ENCODE measurements at regions not wholly inside any gene's neighbourhood (a gene's known extent, or its start where the extent isn't known, plus 50 kb on each side); places are given as distances from the start of the nearest gene placed in this dataset.

DNA sequence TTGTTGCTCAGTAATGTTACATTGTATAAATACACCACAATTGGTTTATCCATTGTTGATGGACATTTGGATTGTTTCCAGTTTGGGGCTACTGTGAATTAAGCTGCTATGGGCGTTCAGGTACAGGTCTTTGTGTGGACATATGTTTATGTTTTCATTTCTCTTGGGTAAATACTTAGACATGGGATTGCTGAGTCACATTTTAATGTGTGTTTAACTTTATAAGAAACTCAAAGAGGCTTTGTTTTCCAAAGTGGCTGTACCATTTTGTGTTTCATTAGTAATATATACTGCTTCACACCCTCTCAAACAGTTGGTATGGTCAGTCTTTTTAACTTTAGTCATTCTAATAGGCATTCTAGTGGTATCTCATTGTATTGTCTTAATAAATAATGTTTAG, 225.0 kb downstream of the SPTSSA start:
- no peak for DNase-seq

DNA sequence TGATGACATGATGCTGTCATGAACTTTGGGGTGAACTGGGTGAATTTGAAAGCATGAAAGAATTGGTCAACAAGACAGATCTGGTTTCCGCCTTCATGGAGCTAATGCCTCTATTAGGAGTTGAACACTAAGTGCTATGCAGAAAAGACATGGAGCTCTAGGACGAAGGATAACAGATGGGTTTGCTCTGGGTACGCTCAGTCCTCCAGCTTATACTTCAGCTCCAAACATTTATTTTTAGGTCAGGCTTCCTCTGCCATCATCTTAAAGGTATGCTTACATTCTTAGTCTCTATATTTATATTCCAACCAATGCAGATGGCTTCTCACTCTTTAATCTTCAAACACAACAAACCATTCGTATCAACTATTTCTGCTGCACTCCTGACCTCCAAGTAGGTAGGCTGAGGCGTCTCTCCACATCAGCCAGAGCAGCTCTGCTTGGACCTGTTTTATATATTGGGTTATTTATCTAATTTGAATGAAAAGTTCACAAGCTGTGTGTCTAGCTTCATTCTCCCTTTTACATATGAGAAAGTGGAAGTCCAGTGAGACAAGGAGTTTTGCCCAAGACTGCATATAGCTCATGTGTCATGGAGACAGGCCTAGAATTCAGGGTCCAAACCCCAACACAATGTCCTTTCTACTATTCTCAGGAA, 226.3 kb downstream of the SPTSSA start:
- no peak for DNase-seq

DNA sequence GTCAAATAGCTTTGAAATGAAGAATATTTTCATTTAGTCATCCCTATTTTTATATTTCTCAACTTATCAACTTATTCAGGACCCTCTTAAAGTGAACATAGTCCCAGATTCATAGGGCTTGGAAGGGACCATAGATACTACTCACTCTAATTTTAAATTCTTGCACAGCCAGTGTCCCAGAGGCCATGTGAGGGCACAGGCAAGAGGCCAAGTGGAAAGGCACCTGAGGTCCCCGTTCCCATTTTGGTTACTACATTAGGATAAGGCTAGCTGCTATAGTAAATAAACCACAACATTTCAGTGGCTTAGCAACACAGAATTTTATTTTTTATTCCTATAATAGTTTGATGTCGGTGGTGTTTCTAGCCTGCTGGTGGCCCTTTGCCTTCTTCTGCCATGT, 227.8 kb downstream of the SPTSSA start:
- DNase-seq, result no peak

DNA sequence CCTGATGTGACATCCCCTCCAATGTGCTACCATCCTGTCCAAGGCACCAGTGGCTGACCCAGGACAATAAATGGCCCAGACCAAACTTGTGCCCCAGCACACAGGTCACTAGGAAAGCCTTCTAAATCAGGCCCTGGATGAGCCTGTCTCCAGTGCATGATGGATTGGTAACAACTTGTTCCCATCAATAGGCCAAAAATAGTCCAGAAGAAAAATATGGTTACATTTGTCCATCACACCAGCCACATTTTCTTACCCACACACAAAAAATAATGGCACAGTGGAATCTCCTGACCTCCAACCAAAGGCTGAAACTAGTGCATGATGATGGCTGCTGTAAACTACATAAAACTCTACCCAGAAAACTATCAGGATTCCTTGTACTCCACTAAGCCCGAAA, 228.4 kb downstream of the SPTSSA start:
- no peak for DNase-seq

DNA sequence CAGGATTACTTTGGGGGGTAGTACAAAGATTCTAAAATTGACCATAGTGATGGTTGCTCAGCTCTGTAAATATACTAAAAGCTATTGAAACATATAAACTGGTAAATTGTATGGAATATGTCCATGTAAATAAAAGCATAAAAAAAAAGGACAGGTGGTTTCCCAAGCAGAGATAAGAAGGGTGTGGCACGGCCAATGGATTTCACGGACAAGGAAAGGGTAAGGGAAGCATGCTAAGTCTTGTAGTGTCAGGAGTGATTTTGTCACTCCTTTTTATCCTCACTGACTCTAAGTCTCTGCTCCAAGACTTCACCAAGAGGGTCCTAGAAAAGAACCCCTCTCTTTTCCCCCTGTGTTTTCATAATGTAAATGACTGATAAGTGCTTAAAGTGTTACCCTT, 229.2 kb downstream of the SPTSSA start:
- DNase-seq, result no peak

DNA sequence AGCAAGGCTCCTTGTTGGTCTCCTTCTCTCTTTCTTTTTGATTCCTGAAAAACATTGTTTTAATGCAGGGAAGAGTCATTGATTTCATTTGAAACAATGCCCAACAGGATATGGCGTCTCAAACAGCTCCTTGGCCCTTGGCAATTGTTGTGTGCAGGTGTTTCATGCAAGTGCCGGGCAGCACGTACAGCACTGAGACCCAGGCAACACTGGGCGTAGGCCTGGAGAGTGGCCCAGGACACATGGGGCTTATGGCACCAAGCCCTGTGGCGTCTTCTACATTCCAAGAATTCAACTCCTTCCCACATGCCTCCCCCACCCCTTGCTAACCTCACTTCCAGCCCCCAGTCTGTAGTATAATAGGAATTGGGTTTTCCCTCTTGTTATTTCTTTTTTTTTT, 230.4 kb downstream of the SPTSSA start:
- no peak for DNase-seq

DNA sequence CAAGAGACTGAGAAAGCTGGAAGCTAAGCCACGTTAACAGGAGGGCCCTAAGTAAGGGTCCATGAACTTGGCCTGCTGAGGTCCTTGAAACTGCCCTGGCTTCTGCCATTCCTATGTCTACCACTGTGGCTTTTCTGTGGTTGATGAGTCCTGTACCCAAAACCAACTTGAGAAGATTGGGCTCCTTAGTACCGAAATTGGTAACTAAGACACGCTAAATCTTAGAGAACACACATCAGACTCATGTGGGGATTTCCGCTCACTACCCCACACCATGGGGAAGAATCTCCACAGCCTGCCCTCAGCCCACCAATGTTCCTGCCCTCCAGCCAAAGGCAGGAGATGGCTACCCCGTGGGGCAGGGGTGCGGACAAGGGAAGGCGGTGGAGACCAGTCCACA, 232.9 kb downstream of the SPTSSA start:
- no peak for DNase-seq

DNA sequence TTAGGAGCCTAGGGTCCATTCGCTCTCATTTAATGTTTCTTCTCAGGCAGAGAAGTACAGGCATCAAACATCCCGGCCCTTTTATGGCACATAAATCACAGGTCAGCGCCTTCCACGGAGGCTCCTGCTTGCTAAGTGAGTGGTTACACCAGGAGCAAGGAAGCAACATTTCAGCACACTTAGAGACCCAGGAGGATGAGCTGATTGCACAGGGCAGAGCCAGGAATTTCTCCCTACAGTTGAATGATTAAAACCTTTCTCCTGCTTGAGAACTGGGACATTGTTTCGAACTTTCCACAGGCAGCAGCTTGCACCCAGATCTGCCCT, 233.4 kb downstream of the SPTSSA start:
- DNase-seq, result no peak

DNA sequence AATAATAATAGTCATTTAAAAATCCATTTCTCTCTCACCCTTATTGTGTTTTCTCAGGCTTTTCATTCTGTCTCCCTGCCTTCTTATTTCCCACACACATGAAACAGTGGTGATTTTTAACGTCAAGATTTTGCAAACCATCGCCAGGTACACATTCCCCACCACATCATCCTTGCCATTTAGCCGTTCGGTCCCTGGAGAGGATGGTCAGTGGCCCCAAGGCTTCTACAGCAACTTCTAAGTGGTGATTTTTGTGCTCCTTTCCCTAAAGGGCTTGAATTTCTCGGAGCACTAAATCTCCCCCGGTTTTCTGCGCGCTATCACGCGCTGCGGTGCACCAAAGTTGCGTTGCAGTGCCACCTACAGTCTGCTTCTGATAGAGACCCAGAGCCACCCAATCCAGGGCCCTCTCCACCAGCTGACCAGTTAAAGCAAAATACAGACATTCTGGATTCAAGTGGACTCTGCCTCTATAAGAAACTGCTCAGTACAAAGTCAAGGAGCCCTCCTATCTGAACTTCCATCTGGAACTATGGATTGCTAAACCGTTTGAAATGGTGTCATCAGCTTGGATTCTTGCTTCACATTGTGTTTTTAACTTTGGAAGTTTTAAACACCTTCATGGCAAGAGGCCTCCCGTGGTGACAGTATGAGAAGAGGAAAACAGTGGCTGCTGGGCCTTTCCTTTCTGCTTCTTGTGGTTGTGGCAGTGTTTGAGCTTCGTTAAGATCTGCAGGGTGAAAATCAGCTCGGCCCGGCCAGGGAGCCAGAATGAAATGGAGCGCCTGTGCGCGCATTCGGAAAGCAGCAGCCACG, 234.0 kb downstream of the SPTSSA start:
- DNase-seq, result peak; percentile 21 to 49

DNA sequence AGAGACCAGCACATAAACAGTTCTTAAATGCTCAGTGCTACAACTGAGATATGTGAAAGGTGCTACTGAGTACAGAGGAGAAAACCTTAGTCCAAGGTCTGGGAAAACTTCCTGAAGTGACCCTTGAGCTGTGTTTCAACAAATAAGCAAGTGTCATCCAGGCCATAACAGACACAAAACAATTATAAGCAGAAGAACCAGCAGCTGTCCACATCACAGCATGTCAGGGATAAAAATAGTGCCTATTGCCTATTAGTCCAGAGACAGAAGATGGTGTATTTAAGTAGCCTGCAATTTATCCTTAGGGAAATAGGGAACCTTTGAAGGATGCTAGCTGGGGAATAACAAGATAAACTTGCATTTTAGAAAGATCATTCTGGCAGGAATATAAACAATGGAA, 237.8 kb downstream of the SPTSSA start:
- no peak for DNase-seq

- DNase-seq, result no peak
These were observed 238.5 kb downstream of the SPTSSA start for GRCh38 chr14:34223373-34224148.

DNA sequence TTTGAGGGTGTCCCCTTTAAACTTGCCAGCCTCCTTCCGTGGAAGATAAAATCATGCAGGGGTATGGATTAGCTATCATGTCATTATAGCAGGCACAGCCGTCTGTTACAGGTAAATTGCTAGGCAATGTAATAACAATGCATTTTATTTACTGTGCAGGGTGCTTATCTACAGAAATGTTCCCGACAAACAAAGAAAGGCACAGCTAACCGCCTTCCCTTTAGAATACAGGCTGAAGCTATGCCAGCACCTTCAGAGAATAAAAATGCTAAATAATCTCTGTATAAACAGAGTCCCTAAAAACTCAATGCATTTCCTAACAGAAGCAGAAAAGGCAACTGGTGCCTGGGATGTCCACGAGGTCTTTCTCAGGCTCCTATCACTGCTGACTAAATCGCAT, 239.2 kb downstream of the SPTSSA start:
- no peak for DNase-seq

DNA sequence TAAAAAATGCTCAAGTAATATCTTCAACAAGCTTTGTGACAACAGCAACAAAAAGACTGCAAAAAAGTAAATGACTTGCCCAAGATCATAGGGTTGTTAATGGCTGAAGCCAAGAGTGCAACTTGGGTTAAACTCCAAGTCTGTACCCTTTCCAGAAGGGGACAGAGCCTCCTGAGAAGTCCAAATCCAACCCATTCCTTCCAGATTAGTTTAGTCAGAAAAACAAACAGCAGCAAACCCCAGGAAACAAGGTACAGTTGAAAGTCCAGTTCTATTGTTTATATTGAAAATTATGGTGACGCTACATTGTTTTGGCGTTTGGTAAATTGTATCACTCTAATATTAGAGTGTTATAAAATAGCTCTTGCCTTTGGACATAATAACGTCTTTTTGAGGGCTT, 239.9 kb downstream of the SPTSSA start:
- no peak for DNase-seq

- DNase-seq, result peak in 1 of 2 donors; percentile 3
These were observed 241.1 kb downstream of the SPTSSA start for GRCh38 chr14:34220921-34221320.

DNA sequence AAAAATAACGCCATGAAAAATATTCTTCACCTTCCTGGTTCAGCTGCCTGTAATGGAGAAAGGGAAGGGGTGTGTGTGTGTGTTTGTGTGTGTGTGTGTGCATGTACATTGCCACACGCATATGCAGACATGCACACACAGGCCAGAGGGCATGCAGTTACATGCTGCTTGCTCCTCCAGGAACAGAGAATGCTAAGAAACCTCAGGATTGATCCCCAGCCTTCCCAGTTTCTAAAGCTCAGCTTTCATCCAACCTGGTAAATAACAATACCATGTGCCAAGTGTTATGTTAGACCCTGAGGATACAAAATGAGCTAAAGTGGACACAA, 241.7 kb downstream of the SPTSSA start:
- DNase-seq, result no peak

DNA sequence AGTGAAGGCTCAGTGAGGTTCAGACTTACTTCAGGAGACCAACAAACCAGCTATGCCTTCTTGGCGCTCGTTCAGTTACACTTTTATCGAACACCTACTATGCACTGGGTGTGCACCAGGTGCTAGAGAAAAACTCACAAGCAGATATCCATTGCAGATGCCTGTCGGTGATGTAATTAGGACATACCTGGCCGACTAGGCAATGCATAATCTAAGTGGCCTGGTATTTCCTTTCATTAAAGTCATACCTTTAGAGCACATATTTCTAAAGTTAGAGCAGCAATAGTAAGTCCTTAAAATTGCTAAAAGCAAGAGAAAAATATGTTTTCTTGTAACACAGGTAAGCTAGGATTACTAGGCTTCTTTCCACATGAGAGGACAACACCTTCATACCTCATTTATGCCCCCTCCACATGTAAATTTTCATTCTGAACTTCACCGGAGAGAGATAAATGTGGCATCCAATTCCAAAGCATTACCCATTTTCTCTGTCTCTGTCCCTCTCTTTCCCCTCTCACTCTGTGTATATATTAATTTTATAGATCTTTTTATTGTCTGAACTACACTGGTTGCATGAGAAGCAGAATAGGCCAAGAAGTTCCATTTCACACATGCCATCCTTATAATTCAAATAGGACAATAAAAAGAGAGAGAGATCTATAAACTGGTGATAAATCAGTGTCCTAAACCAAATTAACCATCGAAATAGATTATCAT, 242.2 kb downstream of the SPTSSA start:
- no peak for DNase-seq

DNA sequence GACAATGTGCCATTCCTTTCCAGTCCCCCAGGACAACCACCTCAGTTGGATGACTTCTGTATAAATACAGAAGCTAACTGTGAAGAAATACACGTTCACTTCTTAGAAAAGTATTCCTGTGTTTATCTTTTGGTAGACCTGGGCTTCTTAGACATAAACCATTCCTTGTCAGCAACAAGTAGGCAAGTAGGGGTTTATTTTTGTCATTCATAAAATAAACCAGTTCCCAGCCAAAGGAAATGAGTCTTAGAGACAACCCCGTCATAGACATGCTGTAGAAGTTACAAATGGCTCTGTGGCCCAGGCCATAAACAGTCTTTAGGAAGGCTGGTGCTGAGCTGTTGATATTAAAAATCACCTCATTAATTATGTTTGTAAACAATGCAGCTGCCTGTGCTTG, 243.2 kb downstream of the SPTSSA start:
- no peak for DNase-seq

GRCh38 chr14:34214961-34215360, 247.1 kb downstream of the SPTSSA start:
- DNase-seq, result no peak

GRCh38 chr14:34213332-34213731, 248.7 kb downstream of the SPTSSA start:
- no peak for DNase-seq

DNA sequence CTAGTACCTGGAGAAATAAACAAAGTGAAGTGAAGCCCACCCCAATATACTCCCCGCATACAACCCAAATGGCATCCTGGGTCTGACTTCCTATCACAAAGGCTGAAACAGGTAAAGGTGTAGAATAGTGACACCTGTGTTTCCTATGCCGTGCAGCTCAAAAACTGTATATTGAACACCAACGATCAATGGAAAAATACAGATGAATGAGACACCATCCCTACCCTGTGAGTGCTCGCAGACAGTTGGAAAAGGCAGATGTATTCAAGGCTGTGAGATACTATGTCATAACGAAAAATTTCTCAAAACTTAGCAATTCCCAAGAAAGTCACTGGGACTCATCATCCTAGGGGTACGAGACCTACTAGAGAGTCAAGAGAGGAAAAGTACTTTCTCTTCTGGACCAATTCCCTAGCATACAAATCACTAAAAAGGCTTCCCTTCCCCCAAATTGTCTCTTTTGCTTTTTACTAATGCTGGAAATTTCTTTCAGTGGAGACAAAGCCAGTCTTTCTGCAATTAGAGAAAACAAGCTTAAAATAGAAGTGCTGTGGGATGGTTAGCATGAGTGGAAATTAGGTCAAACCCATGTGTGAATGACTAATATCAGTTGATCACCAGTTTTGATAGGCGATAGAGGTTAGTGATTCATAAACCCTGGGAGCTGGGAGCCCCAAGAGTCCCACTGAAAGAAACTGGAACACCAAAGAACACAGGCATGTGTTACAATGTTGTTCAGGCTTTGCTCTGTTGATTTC, 249.7 kb downstream of the SPTSSA start:
- no peak for DNase-seq

DNA sequence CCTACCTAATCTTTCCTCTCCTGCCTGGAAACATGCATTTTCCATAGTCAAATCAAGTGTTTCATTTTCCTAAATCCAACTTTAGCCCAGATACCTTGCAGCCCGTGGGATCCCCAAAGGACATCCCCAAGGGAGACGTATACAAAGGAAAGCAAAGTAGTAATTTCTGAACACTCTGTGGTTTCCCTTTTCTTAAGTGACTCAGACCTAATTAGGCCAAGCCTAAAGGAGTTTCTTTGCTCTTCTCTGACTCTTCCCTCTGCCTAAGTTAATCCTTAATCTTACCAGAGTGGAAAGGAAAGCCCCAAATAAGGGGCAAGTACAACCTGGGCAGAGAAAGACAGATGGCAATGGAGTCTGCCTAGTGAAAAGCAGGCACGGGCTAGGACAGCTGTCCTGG, 250.3 kb downstream of the SPTSSA start:
- DNase-seq, result no peak

GRCh38 chr14:34208532-34208931, 253.5 kb downstream of the SPTSSA start:
- DNase-seq, result no peak

GRCh38 chr14:34205799-34206198, 254.9 kb upstream of the EGLN3 start:
- no peak for DNase-seq
